MCF 10A (cell line): ENCODE measurements at regions not wholly inside any gene's neighbourhood (a gene's known extent, or its start where the extent isn't known, plus 50 kb on each side); places are given as distances from the start of the nearest gene placed in this dataset.

Experiments used
- BruUV-seq: library from RNA; stranded (reverse); fragments of 400-500 nt; replicated peaks from 2 replicates; lab custom pipeline; 2021; lab: Mats Ljungman, UMichigan
- CTCF ChIA-PET: fragments of 300-600 bp; sonication (Branson Sonifier 250); formaldehyde crosslinking; extraction: SDS; loops from one replicate; lab custom pipeline; 2021; ENCODE audit warnings: antibody characterized with exemption, inconsistent platforms; lab: Yijun Ruan, JAX
- POLR2A ChIA-PET: fragments of 300-600, 350-650 bp; sonication (Branson Sonifier 250); formaldehyde crosslinking; extraction: SDS; loops from one replicate; lab custom pipeline; 2020; ENCODE audit warnings: antibody characterized with exemption, inconsistent platforms; lab: Yijun Ruan, JAX
- DNase-seq: peaks from one replicate; pipeline ENCODE4 v3.0.0-alpha.2; 2018; ENCODE audit not compliant: unreplicated experiment
- H3K27ac Mint-ChIP-seq: one replicate; pipeline ENCODE4 v1.8.0; 2022; ENCODE audit warnings: mild to moderate bottlenecking, low read depth, mixed read lengths; ENCODE audit not compliant: unreplicated experiment
- H3K27me3 Mint-ChIP-seq: one replicate; pipeline ENCODE4 v1.8.0; 2022; ENCODE audit warnings: mixed read lengths; ENCODE audit not compliant: insufficient read depth, unreplicated experiment
- H3K36me3 Mint-ChIP-seq: one replicate; pipeline ENCODE4 v1.8.0; 2022; ENCODE audit warnings: mild to moderate bottlenecking, moderate library complexity, mixed read lengths; ENCODE audit not compliant: insufficient read depth, unreplicated experiment
- H3K4me1 Mint-ChIP-seq: one replicate; pipeline ENCODE4 v1.8.0; 2022; ENCODE audit warnings: mixed read lengths; ENCODE audit not compliant: insufficient read depth, unreplicated experiment
- H3K4me3 Mint-ChIP-seq: one replicate; pipeline ENCODE4 v1.8.0; 2022; ENCODE audit warnings: mild to moderate bottlenecking, moderate library complexity, mixed read lengths; ENCODE audit not compliant: unreplicated experiment
- H3K9me3 Mint-ChIP-seq: one replicate; pipeline ENCODE4 v1.8.0; 2022; ENCODE audit warnings: mixed read lengths; ENCODE audit not compliant: unreplicated experiment
- CTCF ChIP-seq: fragments of 200-600 bp; IDR thresholded peaks from one replicate; pipeline ENCODE4 v1.8.0; 2022; ENCODE audit warnings: antibody characterized with exemption, mild to moderate bottlenecking; ENCODE audit not compliant: unreplicated experiment
- intact Hi-C: fragments of 100-400 bp; cut with micrococcal nuclease; formaldehyde crosslinking; loops from 2 replicates; pipeline ENCODE4 v1.14.1; 2022

- no peaks in the 10 kb centered on the region for H3K27me3 Mint-ChIP-seq
- intact Hi-C loops: no loop called here
- no peak overlapping the region for H3K27ac Mint-ChIP-seq
- peaks cover 5% of the 10 kb centered on the region for H3K9me3 Mint-ChIP-seq
- H3K4me3 Mint-ChIP-seq: no peak overlapping the region
- no peak for DNase-seq
- POLR2A ChIA-PET: no interaction called here
- BruUV-seq: no TSS peak
- CTCF ChIA-PET: no interaction called here
- H3K36me3 Mint-ChIP-seq: no peaks in the 10 kb centered on the region
- TF ChIP-seq CTCF: no peak
- H3K4me1 Mint-ChIP-seq: peaks cover 5% of the 10 kb centered on the region
Measured at GRCh38 chr3:1552831-1553230, 460.0 kb downstream of the CNTN6 start.

GRCh38 chr3:1561427-1561826 is 468.6 kb downstream of the CNTN6 start:
- no peaks in the 10 kb centered on the region for H3K36me3 Mint-ChIP-seq
- BruUV-seq: no TSS peak
- no peak for DNase-seq
- ChIA-PET POLR2A (no interaction called here), CTCF (no interaction called here)
- TF ChIP-seq CTCF: no peak
- H3K9me3 Mint-ChIP-seq: no peaks in the 10 kb centered on the region
- H3K27ac Mint-ChIP-seq: no peak overlapping the region
- intact Hi-C loops: no loop called here
- no peak overlapping the region for H3K4me3 Mint-ChIP-seq
- H3K27me3 Mint-ChIP-seq: no peaks in the 10 kb centered on the region
- no peaks in the 10 kb centered on the region for H3K4me1 Mint-ChIP-seq

GRCh38 chr3:1571736-1572135 is 478.9 kb downstream of the CNTN6 start:
- Mint-ChIP-seq H3K4me1 (peaks cover 11% of the 10 kb centered on the region), H3K27me3 (no peaks in the 10 kb centered on the region), H3K9me3 (no peaks in the 10 kb centered on the region), H3K4me3 (no peak overlapping the region), H3K27ac (no peak overlapping the region), H3K36me3 (no peaks in the 10 kb centered on the region)
- CTCF ChIA-PET: no interaction called here
- intact Hi-C loops: loop anchor here (5.0 kb wide), 1 partner anchor 294 kb away; no protein-coding TSS in a partner anchor
- DNase-seq: no peak
- BruUV-seq: no TSS peak
- no peak for TF ChIP-seq CTCF
- POLR2A ChIA-PET: no interaction called here

- ChIA-PET POLR2A (interaction anchor here (0.7 kb wide), 1 partner anchor 440 kb away, joined by 3 read pairs; no protein-coding TSS in a partner anchor), CTCF (interaction anchor here (0.6 to 1.4 kb wide), 2 partner anchors 74 to 769 kb away, joined by 3 to 4 read pairs; no protein-coding TSS in a partner anchor)
- no TSS peak for BruUV-seq
- intact Hi-C loops: no loop called here
- Mint-ChIP-seq H3K9me3 (no peaks in the 10 kb centered on the region), H3K36me3 (no peaks in the 10 kb centered on the region), H3K27ac (peak overlapping the region; percentile 96), H3K4me3 (no peak overlapping the region), H3K4me1 (peaks cover 22% of the 10 kb centered on the region), H3K27me3 (no peaks in the 10 kb centered on the region)
- TF ChIP-seq CTCF: no peak
- no peak for DNase-seq
Measured at GRCh38 chr3:1576047-1576446, 483.2 kb downstream of the CNTN6 start.
